ENCODE measurements at regions not wholly inside any gene's neighbourhood (a gene's known extent, or its start where the extent isn't known, plus 50 kb on each side); places are given as distances from the start of the nearest gene placed in this dataset.
"Not testable (repeated sequence)": the region's sequence is repeated elsewhere in the genome, so short reads cannot be mapped to it uniquely, and the experiment has no call there.

DNA sequence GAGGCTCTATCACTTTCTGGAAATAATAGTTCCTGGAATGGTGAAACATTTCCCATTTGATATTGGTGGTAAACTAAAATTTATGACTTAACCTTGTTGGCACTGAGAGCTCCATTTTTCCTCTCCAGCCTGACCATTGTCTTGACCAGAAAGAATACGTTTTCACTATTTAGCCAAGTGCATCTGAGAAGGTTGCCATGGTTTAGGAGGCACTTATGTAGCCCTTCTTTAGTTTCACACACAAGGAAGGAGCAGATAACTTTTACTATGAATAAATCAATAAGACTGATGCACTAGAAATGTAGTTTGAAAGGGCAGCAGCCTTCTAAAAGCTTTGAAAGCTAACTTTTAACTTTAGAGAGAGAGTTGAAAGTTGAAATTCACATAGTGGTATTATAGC, 1045.5 kb upstream of the CDH6 start:
- Histone ChIP-seq H3K4me1 (ENCODE audit: low read length) (no peaks in the 10 kb centered on the region), H4K20me1 (ENCODE audit: insufficient read depth, low read depth, low read length) (no peaks in the 10 kb centered on the region), H2AFZ (ENCODE audit: low read length) (no peak overlapping the region), H3K9me3 (ENCODE audit: low read length) (peaks cover 48% of the 10 kb centered on the region), H3K27me3 (ENCODE audit: low read length) (no peaks in the 10 kb centered on the region), H3K4me3 (ENCODE audit: low read length) (no peak overlapping the region), H3K79me2 (ENCODE audit: low read length) (no peaks in the 10 kb centered on the region), H3K9me2 (replicated peaks; ENCODE audit: insufficient read depth, low read length) (no peaks in the 10 kb centered on the region), H3K36me3 (ENCODE audit: insufficient read depth, low read length) (no peaks in the 10 kb centered on the region), H3K4me2 (ENCODE audit: low read depth, low read length, poor library complexity, severe bottlenecking) (no peak overlapping the region), H3K9ac (ENCODE audit: low read length) (no peak overlapping the region), H3K27ac (ENCODE audit: low read length) (no peak overlapping the region)
- no peak for DNase-seq

DNA sequence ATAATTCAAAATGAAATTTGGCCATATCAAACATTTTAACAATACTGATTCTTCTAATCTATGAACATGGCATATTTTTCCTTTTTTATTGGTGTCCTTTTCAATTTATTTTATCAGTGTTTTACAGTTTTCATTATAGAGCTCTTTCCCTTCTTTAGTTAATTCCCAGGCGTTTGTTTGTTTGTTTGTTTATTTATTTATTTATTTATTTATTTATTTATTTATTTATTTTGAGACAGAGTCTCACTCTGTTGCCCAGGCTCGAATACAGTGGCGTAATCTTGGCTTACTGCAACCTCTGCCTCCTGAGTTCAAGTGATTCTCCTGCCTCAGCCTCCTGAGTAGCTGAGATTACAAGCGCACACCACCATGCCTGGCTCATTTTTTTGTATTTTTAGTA, 1049.4 kb upstream of the CDH6 start:
- H4K20me1 ChIP-seq (ENCODE audit: insufficient read depth, low read depth, low read length); DNase-seq; H3K36me3 ChIP-seq (ENCODE audit: insufficient read depth, low read length); H3K4me2 ChIP-seq (ENCODE audit: low read depth, low read length, poor library complexity, severe bottlenecking); H2AFZ ChIP-seq (ENCODE audit: low read length); H3K9me2 ChIP-seq (replicated peaks; ENCODE audit: insufficient read depth, low read length); H3K9ac ChIP-seq (ENCODE audit: low read length); H3K27me3 ChIP-seq (ENCODE audit: low read length); H3K79me2 ChIP-seq (ENCODE audit: low read length); H3K4me3 ChIP-seq (ENCODE audit: low read length); H3K4me1 ChIP-seq (ENCODE audit: low read length); H3K27ac ChIP-seq (ENCODE audit: low read length): not testable (repeated sequence)
- peaks cover 38% of the 10 kb centered on the region for H3K9me3 ChIP-seq (ENCODE audit: low read length)

DNA sequence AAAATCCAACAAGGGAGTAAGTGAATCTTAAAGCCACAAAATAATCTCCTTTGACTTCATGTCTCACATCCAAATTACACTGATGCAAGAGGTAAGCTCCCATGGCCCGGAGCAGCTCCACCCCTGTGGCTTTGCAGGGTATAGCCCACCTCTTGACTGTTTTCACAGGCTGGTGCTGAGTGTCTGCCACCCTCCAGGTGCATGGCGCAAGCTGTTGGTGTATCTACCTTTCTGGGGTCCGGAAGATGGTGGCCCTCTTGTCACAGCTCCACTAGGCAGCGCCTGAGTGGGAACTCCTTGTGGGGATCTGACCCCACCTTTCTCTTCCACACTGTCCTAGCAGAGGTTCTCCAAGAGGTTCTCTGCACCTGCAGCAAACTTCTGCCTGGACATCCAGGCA, 1051.1 kb upstream of the CDH6 start:
- Histone ChIP-seq H3K4me2 (ENCODE audit: low read depth, low read length, poor library complexity, severe bottlenecking) (no peak overlapping the region), H3K36me3 (ENCODE audit: insufficient read depth, low read length) (no peaks in the 10 kb centered on the region), H3K4me1 (ENCODE audit: low read length) (no peaks in the 10 kb centered on the region), H3K9ac (ENCODE audit: low read length) (no peak overlapping the region), H3K79me2 (ENCODE audit: low read length) (no peaks in the 10 kb centered on the region), H4K20me1 (ENCODE audit: insufficient read depth, low read depth, low read length) (no peaks in the 10 kb centered on the region), H3K27me3 (ENCODE audit: low read length) (no peaks in the 10 kb centered on the region), H3K9me3 (ENCODE audit: low read length) (peaks cover 29% of the 10 kb centered on the region), H2AFZ (ENCODE audit: low read length) (no peak overlapping the region), H3K4me3 (ENCODE audit: low read length) (no peak overlapping the region), H3K27ac (ENCODE audit: low read length) (no peak overlapping the region), H3K9me2 (replicated peaks; ENCODE audit: insufficient read depth, low read length) (no peaks in the 10 kb centered on the region)
- DNase-seq = no peak

DNA sequence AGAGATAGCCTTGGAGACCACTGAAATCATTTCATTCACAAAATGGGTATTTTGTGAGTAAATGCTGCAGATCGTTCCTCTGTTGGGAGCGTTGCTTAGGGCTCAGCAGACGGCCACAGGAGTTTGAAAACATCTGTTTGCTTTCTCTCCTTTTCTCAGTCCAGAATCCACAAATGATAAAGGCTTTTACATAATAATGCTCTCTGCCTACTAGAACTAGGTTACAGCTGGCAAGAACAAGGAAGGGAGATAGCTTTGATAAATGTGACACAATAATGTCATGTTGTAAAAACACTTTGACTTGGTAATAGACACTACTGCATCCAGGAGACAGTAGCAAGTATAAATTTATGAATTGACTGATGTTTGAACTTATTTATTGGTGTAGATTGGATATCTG, 1072.4 kb upstream of the CDH6 start:
- H3K4me3 ChIP-seq (ENCODE audit: low read length) = no peak overlapping the region
- H4K20me1 ChIP-seq (ENCODE audit: insufficient read depth, low read depth, low read length) = no peaks in the 10 kb centered on the region
- no peak overlapping the region for H2AFZ ChIP-seq (ENCODE audit: low read length)
- no peaks in the 10 kb centered on the region for H3K36me3 ChIP-seq (ENCODE audit: insufficient read depth, low read length)
- no peaks in the 10 kb centered on the region for H3K79me2 ChIP-seq (ENCODE audit: low read length)
- DNase-seq = no peak
- no peak overlapping the region for H3K27ac ChIP-seq (ENCODE audit: low read length)
- H3K27me3 ChIP-seq (ENCODE audit: low read length) = no peaks in the 10 kb centered on the region
- H3K9me3 ChIP-seq (ENCODE audit: low read length) = peaks cover 11% of the 10 kb centered on the region; the same call in 1 of the 2 replicates
- H3K9ac ChIP-seq (ENCODE audit: low read length) = no peak overlapping the region
- H3K4me2 ChIP-seq (ENCODE audit: low read depth, low read length, poor library complexity, severe bottlenecking) = no peak overlapping the region
- H3K4me1 ChIP-seq (ENCODE audit: low read length) = no peaks in the 10 kb centered on the region
- no peaks in the 10 kb centered on the region for H3K9me2 ChIP-seq (replicated peaks; ENCODE audit: insufficient read depth, low read length)

DNA sequence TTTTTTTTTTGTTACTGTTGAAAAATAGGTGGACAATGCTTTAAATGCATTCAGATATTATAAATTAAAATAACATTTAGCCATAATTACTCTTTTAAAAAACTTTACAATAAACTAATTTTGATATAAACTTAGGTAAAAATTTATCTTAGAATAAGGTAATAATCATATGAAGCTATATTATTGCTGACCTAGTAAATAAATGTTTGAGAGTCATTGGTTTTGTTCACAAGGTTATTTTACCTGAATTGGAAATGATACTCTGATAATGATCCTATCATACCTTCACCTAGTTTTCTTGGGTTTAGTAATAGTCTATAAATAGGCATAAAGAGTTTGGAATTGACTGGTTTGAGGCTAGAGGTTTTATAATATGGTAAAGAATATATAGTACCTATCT, 1076.4 kb upstream of the CDH6 start:
- no peaks in the 10 kb centered on the region for H3K9me2 ChIP-seq (replicated peaks; ENCODE audit: insufficient read depth, low read length)
- no peak overlapping the region for H3K27ac ChIP-seq (ENCODE audit: low read length)
- H3K36me3 ChIP-seq (ENCODE audit: insufficient read depth, low read length) = no peaks in the 10 kb centered on the region
- no peaks in the 10 kb centered on the region for H4K20me1 ChIP-seq (ENCODE audit: insufficient read depth, low read depth, low read length)
- no peaks in the 10 kb centered on the region for H3K79me2 ChIP-seq (ENCODE audit: low read length)
- H2AFZ ChIP-seq (ENCODE audit: low read length) = no peak overlapping the region
- no peak overlapping the region for H3K4me2 ChIP-seq (ENCODE audit: low read depth, low read length, poor library complexity, severe bottlenecking)
- no peak overlapping the region for H3K4me3 ChIP-seq (ENCODE audit: low read length)
- no peak overlapping the region for H3K9ac ChIP-seq (ENCODE audit: low read length)
- DNase-seq = no peak
- no peaks in the 10 kb centered on the region for H3K27me3 ChIP-seq (ENCODE audit: low read length)
- H3K9me3 ChIP-seq (ENCODE audit: low read length) = peaks cover 16% of the 10 kb centered on the region; the same call in 1 of the 2 replicates
- H3K4me1 ChIP-seq (ENCODE audit: low read length) = no peaks in the 10 kb centered on the region

DNA sequence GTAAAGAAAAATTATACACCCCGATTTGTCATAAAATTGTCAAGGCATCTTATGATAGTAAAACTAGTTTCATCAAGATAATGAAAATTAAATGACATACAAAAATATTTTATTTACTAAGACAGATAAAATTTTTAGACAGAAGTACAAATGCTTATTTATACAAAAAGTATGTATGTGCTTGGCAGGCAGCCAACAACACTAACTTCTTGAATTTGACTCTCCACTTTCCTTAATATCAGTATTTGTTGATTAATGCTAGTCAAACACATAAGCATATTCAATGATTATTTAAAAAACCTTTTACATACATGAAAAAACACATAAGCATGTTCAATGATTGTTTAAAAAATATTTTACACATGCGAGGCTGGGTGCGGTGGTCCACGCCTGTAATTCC, 1079.9 kb upstream of the CDH6 start:
- Histone ChIP-seq H3K27me3 (ENCODE audit: low read length) (no peaks in the 10 kb centered on the region), H3K4me1 (ENCODE audit: low read length) (no peaks in the 10 kb centered on the region), H3K79me2 (ENCODE audit: low read length) (no peaks in the 10 kb centered on the region), H3K4me2 (ENCODE audit: low read depth, low read length, poor library complexity, severe bottlenecking) (no peak overlapping the region), H3K9me2 (replicated peaks; ENCODE audit: insufficient read depth, low read length) (no peaks in the 10 kb centered on the region), H3K27ac (ENCODE audit: low read length) (no peak overlapping the region), H2AFZ (ENCODE audit: low read length) (no peak overlapping the region), H4K20me1 (ENCODE audit: insufficient read depth, low read depth, low read length) (no peaks in the 10 kb centered on the region), H3K9me3 (ENCODE audit: low read length) (peaks cover 8% of the 10 kb centered on the region; the same call in 1 of the 2 replicates), H3K36me3 (ENCODE audit: insufficient read depth, low read length) (no peaks in the 10 kb centered on the region), H3K4me3 (ENCODE audit: low read length) (no peak overlapping the region), H3K9ac (ENCODE audit: low read length) (no peak overlapping the region)
- no peak for DNase-seq

DNA sequence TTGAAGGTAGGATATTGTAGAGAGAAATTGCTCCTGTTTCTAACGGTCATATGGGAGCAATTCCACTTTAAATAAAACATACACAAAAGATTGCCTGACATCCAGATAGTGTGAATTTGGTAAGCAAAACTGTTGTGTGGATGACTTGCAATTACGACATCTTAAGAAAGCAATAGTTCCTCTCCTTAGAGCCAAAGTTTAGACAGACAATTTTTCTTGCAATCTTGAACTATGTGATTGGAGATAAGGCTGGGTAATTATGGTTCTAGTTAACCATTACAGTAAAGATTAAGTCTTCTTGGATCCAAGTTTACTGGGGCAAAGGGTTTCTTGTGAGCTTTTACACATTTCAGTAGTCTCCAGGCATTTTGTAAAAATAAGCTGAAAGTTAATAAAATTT, 1080.6 kb upstream of the CDH6 start:
- no peak overlapping the region for H2AFZ ChIP-seq (ENCODE audit: low read length)
- H3K27ac ChIP-seq (ENCODE audit: low read length) = no peak overlapping the region
- H3K4me2 ChIP-seq (ENCODE audit: low read depth, low read length, poor library complexity, severe bottlenecking) = no peak overlapping the region
- H3K79me2 ChIP-seq (ENCODE audit: low read length) = no peaks in the 10 kb centered on the region
- no peaks in the 10 kb centered on the region for H3K9me2 ChIP-seq (replicated peaks; ENCODE audit: insufficient read depth, low read length)
- no peaks in the 10 kb centered on the region for H3K36me3 ChIP-seq (ENCODE audit: insufficient read depth, low read length)
- DNase-seq = no peak
- no peak overlapping the region for H3K4me3 ChIP-seq (ENCODE audit: low read length)
- no peak overlapping the region for H3K9ac ChIP-seq (ENCODE audit: low read length)
- no peaks in the 10 kb centered on the region for H3K27me3 ChIP-seq (ENCODE audit: low read length)
- no peaks in the 10 kb centered on the region for H3K4me1 ChIP-seq (ENCODE audit: low read length)
- H4K20me1 ChIP-seq (ENCODE audit: insufficient read depth, low read depth, low read length) = no peaks in the 10 kb centered on the region
- peaks cover 8% of the 10 kb centered on the region; the same call in 1 of the 2 replicates for H3K9me3 ChIP-seq (ENCODE audit: low read length)

DNA sequence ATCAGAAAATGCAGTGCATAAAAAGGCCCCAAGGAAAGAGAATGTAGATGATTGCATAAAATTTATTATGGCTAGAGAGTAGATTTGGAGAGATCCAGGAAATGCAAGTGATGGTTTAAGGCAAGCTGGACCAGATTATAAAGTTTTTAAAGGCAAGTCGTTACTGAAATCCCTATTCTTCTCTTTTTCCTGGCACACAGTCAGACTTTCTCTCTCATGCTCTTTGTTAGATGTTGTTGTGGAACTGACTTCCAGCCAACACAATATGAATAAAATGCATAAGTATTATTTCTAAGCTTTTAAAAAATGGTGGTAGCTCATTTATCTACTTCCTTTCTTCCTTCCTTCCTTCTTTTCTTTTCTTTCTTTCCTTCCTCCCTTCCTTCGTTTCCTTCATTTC, 1085.4 kb upstream of the CDH6 start:
- H3K27ac ChIP-seq (ENCODE audit: low read length) = no peak overlapping the region
- no peaks in the 10 kb centered on the region for H3K27me3 ChIP-seq (ENCODE audit: low read length)
- no peak overlapping the region for H3K4me2 ChIP-seq (ENCODE audit: low read depth, low read length, poor library complexity, severe bottlenecking)
- H3K79me2 ChIP-seq (ENCODE audit: low read length) = no peaks in the 10 kb centered on the region
- no peak overlapping the region for H3K9ac ChIP-seq (ENCODE audit: low read length)
- no peak overlapping the region for H3K4me3 ChIP-seq (ENCODE audit: low read length)
- H3K4me1 ChIP-seq (ENCODE audit: low read length) = no peaks in the 10 kb centered on the region
- no peak for DNase-seq
- H4K20me1 ChIP-seq (ENCODE audit: insufficient read depth, low read depth, low read length) = no peaks in the 10 kb centered on the region
- H2AFZ ChIP-seq (ENCODE audit: low read length) = no peak overlapping the region
- peaks cover 15% of the 10 kb centered on the region for H3K9me3 ChIP-seq (ENCODE audit: low read length)
- H3K9me2 ChIP-seq (replicated peaks; ENCODE audit: insufficient read depth, low read length) = no peaks in the 10 kb centered on the region
- H3K36me3 ChIP-seq (ENCODE audit: insufficient read depth, low read length) = no peaks in the 10 kb centered on the region

DNA sequence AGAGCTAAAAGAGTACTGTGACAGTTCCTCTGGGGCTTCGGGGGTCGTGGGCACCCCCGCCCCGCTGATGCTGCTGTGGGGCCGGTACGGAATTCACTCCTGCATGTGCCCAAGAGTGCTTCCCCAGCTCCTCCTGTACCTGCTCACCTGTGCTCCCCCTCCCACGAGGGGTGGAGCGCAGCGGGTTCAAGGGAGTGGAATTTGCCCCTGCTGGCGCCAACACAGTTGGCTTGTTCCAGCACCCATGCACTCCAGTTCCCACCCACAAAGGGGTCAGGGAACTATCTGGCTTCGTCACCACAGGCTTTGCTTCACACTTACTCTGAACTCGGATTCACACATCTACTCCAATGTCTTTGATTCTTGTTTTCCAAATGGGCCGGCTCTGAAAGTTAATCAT, 1086.9 kb upstream of the CDH6 start:
- DNase-seq = no peak
- Histone ChIP-seq H3K9me3 (ENCODE audit: low read length) (peaks cover 7% of the 10 kb centered on the region), H3K4me2 (ENCODE audit: low read depth, low read length, poor library complexity, severe bottlenecking) (no peak overlapping the region), H4K20me1 (ENCODE audit: insufficient read depth, low read depth, low read length) (no peaks in the 10 kb centered on the region), H3K27ac (ENCODE audit: low read length) (no peak overlapping the region), H2AFZ (ENCODE audit: low read length) (no peak overlapping the region), H3K36me3 (ENCODE audit: insufficient read depth, low read length) (no peaks in the 10 kb centered on the region), H3K4me3 (ENCODE audit: low read length) (no peak overlapping the region), H3K79me2 (ENCODE audit: low read length) (no peaks in the 10 kb centered on the region), H3K27me3 (ENCODE audit: low read length) (no peaks in the 10 kb centered on the region), H3K9ac (ENCODE audit: low read length) (no peak overlapping the region), H3K4me1 (ENCODE audit: low read length) (no peaks in the 10 kb centered on the region), H3K9me2 (replicated peaks; ENCODE audit: insufficient read depth, low read length) (no peaks in the 10 kb centered on the region)

All from Karpas-422 (cell line).